HG02588 (cell line): ENCODE measurements at regions not wholly inside any gene's neighbourhood (a gene's known extent, or its start where the extent isn't known, plus 50 kb on each side); places are given as distances from the start of the nearest gene placed in this dataset.

ENCODE experiments used
- ATAC-seq: cut with Tn5 transposase; IDR thresholded peaks from one replicate; pipeline ENCODE4 v1.9.1; 2021; ENCODE audit warnings: mild to moderate bottlenecking, moderate library complexity; ENCODE audit not compliant: unreplicated experiment

- ATAC-seq: no peak
Observed at GRCh38 chr1:113217447-113218208, 144.6 kb downstream of the LRIG2 start.

GRCh38 chr1:113219377-113219776 lies 146.4 kb downstream of the LRIG2 start:
- no peak for ATAC-seq

- ATAC-seq: no peak
Observed at GRCh38 chr1:113219828-113220227, 146.8 kb downstream of the LRIG2 start.

- no peak for ATAC-seq
Observed at GRCh38 chr1:113223040-113223439, 150.0 kb downstream of the LRIG2 start.

DNA sequence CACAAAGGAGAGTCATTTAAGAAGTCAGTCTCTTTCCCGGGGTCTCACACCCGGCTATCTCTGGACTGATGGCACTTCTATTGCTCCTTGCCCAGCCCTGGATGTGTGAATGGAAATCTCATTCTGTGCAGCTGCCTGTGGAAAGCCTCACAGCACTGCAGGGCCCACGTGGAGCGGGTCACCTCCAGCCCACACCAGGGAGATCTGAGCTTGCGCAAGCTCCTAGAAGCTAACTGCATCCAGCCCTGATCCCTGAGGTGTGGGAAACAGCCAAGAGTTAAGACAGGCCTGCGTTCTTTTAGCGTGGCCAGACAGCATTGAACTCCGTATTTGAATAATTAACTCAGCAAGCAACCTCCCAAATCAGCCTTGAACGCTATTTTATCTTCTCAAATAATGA lies 150.5 kb downstream of the LRIG2 start:
- ATAC-seq: no peak

- peak; percentile 67 for ATAC-seq
Observed at GRCh38 chr1:113226148-113226547, 153.2 kb downstream of the LRIG2 start.

DNA sequence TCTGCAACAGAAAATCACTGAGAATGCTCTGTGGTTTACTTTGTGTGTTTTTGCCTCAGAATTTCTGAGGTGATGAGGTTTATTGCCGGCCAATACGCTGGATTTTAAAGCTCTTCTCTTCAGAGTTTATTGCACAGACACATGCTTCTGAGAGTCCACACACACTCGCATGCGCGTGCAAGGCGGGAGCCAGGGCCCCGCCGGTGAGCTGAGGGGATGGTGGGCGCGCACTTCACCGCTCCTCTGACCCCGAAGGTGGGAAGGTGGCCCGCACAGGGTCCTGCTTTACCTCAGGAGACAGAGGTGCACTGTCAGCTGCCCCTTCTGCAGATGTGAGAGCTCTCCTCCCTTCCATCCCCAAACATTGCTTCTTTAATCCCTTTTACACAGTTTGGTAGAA lies 158.4 kb upstream of the MAGI3 start:
- ATAC-seq: no peak

DNA sequence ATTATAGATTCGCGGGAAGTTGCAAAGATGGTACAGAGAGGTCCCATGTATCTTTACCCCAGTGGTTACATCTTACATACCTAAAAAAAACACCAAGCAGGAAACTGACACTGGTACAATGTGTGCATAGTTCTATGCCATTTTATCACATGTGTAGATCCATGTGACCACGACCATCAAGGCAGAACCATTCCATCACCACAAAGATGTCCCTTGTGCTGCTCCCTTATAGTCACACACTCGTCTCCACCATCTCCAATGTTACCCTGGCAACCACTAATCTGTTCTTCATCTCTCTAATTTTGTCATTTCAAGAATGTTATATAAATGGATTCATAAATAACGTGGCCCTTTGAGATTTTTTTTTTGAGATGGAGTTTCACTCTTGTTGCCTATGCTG lies 156.9 kb upstream of the MAGI3 start:
- ATAC-seq: no peak

DNA sequence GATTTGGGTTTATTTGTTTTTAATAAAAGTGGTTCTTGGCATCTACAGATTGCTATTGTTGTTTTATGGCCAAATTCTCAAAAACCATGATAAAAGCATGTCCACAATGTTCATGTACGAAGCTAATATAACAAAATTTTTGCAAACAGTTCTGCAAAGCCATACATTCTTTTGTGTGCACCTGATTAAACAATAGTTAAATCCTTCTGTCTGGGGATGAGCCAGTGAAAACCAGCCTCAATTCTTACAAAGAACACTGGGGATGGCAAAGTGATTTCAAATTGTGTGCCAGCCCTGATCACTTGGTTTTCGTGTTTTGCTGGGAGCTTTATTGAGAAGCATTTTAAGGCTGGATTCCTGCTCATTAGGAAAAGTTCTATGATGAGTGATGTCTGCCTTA lies 149.1 kb upstream of the MAGI3 start:
- no peak for ATAC-seq

DNA sequence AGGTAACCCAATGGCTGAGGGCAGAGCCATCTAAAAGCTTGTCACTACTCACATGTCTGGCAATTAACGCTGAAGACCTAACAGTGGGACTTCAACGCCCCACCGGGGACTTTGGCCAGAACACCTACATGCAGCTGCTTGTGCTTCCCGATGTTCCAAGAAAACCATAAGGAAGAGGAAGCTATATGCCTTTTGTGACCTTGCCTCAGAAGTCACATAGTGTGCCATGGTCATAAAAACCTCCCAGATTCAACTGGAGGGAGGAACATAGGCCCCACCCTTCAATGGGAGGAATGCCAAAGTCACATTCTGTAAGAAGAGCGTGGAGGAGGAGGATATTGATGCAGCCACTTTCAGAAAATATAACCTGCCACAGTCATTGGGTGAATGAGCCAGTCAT lies 147.8 kb upstream of the MAGI3 start:
- ATAC-seq: no peak

DNA sequence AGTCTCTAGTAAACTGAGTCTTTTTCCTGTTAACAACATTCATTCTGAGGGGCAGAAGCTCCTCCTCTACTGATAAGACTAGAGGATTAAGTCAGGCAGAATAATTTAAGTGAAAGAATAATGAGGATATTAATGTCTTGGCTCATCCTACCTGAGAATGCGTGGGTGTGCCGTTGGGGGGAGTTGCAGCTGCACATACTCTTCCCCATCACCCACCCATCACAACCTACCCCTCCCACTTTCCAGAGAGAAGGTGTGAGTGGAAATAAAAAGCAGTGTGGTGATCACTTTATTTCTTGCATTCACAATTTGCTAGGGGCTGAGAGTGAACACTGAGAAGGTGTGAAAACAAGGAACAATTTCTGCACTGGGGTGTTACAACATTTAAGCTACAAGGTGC lies 146.8 kb upstream of the MAGI3 start:
- ATAC-seq: no peak

GRCh38 chr1:113244112-113244820 lies 146.0 kb upstream of the MAGI3 start:
- ATAC-seq: no peak

DNA sequence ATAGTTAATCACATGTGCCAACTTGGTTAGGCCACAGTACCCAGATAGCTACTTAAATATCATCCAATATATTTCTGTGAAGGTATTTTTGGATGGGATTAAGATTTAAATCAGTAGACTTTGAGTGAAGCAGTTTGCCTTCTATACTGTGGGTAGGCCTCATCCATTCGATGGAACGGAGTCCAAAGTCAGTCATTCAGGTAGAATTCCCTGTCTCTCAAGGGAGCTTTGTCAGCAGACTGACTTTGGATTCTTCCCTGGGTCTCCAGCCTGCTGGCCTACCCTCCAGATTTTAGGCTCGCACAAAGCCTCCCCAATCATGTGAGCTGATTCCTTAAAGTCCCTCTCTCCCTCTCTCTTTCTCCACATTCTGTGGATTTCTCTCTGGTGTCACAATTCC lies 145.1 kb upstream of the MAGI3 start:
- no peak for ATAC-seq

GRCh38 chr1:113246929-113247328 lies 143.4 kb upstream of the MAGI3 start:
- no peak for ATAC-seq

- no peak for ATAC-seq
Observed at GRCh38 chr1:113247355-113247754, 143.0 kb upstream of the MAGI3 start.

DNA sequence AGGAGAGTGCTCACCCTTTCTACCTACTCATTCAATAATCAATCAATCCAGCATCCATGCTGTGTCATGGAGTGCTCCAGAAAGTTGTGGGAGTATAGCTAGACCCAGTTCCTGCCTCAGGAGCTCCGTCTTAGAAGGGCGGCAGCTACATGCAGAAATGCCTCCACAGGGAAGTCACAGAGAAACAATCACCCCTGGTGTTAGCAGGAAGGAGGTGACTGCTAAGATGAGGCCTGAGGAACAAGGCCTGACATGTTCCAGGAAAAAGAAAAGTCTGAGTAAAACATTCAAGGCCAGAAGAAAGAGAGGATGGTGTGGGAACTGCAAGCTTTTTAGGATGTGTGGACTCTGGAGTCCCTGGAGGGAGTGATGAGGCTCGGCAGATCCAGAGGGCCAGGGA lies 142.5 kb upstream of the MAGI3 start:
- ATAC-seq: no peak

GRCh38 chr1:113248494-113248893 lies 141.8 kb upstream of the MAGI3 start:
- no peak for ATAC-seq

- no peak for ATAC-seq
Observed at GRCh38 chr1:113250161-113250560, 140.2 kb upstream of the MAGI3 start.

DNA sequence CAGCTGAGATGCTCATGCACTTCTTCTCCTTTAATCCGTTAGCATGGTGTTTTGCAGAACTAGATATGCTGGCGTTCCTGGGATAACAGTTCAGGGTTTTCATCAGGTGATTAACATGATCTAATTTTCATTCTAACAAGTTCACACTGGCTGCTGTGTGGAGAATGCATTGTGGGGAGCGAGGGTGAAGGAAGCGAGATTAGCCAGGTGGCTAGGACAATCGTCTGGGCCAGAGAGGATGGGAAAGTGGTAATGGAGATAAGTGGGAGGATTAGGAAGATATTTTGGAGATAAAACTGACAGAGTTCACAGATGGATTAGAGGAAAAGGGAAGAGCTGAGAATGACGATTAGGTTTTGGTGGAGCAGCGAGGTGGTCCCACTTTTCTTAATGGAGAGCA lies 138.1 kb upstream of the MAGI3 start:
- no peak for ATAC-seq

DNA sequence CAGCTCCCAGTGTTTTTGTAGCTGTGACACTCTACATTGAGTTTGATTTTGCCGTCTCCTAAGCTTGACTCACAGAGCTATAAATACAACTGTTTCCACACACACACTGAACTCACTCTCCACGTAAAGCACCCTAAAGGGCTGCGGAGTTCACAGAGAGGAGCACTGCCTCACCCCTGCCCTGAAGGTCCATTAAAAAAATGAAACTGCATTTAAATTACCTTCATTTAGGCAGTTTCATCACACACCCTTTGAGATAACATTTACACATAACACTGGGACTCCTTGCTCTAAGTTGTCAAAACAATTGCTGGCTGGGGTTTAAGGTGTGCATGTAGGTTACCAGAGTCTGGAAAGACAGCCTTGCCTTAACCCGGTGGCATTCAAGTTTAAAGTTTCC lies 137.1 kb upstream of the MAGI3 start:
- ATAC-seq: no peak

- ATAC-seq: no peak
Observed at GRCh38 chr1:113253590-113253989, 136.7 kb upstream of the MAGI3 start.

DNA sequence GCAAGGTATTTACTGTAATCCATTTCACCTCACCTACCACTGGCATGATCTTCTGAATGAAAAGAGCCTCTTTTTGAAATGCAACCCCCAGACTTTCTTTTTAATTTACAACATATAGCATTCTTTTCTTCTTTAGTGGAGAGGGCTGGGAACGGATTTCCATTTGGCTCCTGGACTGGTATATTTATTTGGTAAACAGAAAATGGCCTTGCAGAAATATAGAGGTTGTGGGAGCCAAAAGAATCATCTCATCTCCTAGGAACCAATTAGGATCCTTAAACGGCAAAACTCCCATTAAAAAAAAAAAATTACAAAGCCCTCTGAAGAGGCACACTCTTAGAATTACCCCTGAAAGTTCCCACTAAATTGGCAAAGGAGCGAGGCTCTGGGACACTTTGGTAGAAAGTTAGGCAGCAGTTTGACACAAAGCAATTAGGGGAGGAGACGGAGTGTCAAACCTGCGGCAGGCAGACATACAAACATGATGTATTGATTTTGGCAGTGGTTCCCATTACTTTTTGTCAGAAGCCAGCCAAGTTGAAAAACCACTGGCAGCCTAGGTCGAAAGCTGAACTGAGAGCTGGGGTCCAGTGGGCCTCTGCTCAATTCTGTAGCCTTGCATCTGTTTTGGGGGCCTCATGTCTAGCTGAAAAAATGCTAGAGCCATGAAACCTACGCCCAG lies 135.1 kb upstream of the MAGI3 start:
- no peak for ATAC-seq
